Tongue (tissue), 1 donor: ENCODE measurements at regions not wholly inside any gene's neighbourhood (a gene's known extent, or its start where the extent isn't known, plus 50 kb on each side); places are given as distances from the start of the nearest gene placed in this dataset.
A peak's percentile ranks its signal among the peaks of the same experiment; 100 is the strongest.

Source experiments
- DNase-seq: peaks from one replicate; pipeline ENCODE4 v3.0.0-alpha.2; 2015

GRCh38 chr4:18844726-18845125, 823.2 kb upstream of the LCORL start:
- no peak for DNase-seq

GRCh38 chr4:18842431-18842830, 820.9 kb upstream of the LCORL start:
- no peak for DNase-seq

- no peak for DNase-seq
Measured at GRCh38 chr4:18840481-18840880, 818.9 kb upstream of the LCORL start.

GRCh38 chr4:18816228-18816895, 794.8 kb upstream of the LCORL start:
- DNase-seq = no peak

- DNase-seq = no peak
Measured at GRCh38 chr4:18815779-18816173, 794.2 kb upstream of the LCORL start.

GRCh38 chr4:18815081-18815778, 793.7 kb upstream of the LCORL start:
- DNase-seq = no peak

- no peak for DNase-seq
Measured at GRCh38 chr4:18813771-18814170, 792.2 kb upstream of the LCORL start.

GRCh38 chr4:18813055-18813454, 791.5 kb upstream of the LCORL start:
- no peak for DNase-seq

- DNase-seq = peak; percentile 36
Measured at GRCh38 chr4:18803781-18804180, 782.2 kb upstream of the LCORL start.

GRCh38 chr4:18798123-18798522, 776.6 kb upstream of the LCORL start:
- no peak for DNase-seq

GRCh38 chr4:18795794-18796193, 774.2 kb upstream of the LCORL start:
- DNase-seq = no peak

GRCh38 chr4:18777190-18777930, 755.8 kb upstream of the LCORL start:
- no peak for DNase-seq

- no peak for DNase-seq
Measured at GRCh38 chr4:18767921-18768320, 746.4 kb upstream of the LCORL start.

- DNase-seq = no peak
Measured at GRCh38 chr4:18756671-18757070, 735.1 kb upstream of the LCORL start.

- no peak for DNase-seq
Measured at GRCh38 chr4:18754180-18754579, 732.6 kb upstream of the LCORL start.

- DNase-seq = no peak
Measured at GRCh38 chr4:18751083-18751482, 729.5 kb upstream of the LCORL start.

- no peak for DNase-seq
Measured at GRCh38 chr4:18749391-18749790, 727.8 kb upstream of the LCORL start.

GRCh38 chr4:18736551-18736950, 715.0 kb upstream of the LCORL start:
- no peak for DNase-seq

- DNase-seq = peak; percentile 15
Measured at GRCh38 chr4:18735740-18736268, 714.2 kb upstream of the LCORL start.

- peak; percentile 36 for DNase-seq
Measured at GRCh38 chr4:18734405-18734804, 712.9 kb upstream of the LCORL start.

- peak; percentile 80 for DNase-seq
Measured at GRCh38 chr4:18733961-18734360, 712.4 kb upstream of the LCORL start.

- no peak for DNase-seq
Measured at GRCh38 chr4:18722748-18723191, 701.2 kb upstream of the LCORL start.
